AG04449 (cell line): ENCODE measurements at regions not wholly inside any gene's neighbourhood (a gene's known extent, or its start where the extent isn't known, plus 50 kb on each side); places are given as distances from the start of the nearest gene placed in this dataset.

Experiments
- CTCF ChIA-PET: fragments of 350-600 bp; formaldehyde crosslinking; extraction: SDS; loops from one replicate; lab custom pipeline; 2021; ENCODE audit warnings: antibody characterized with exemption; lab: Yijun Ruan, JAX
- POLR2A ChIA-PET: fragments of 400-600, 350-600 bp; formaldehyde crosslinking; extraction: SDS; loops from one replicate; lab custom pipeline; 2020; ENCODE audit warnings: antibody characterized with exemption, inconsistent platforms; lab: Yijun Ruan, JAX
- DNase-seq: peaks from one replicate; pipeline ENCODE4 v3.0.0-alpha.2; 2010; ENCODE audit warnings: low read depth, low spot score
- H3K4me3 ChIP-seq: 2 replicates; pipeline ENCODE4 v1.5.1; 2011; ENCODE audit warnings: low read depth, mild to moderate bottlenecking, control low read depth, low read length
- TF ChIP-seq, protein P1 (sequence below): IDR thresholded peaks from one replicate; pipeline ENCODE4 v1.5.1; 2011; ENCODE audit warnings: mild to moderate bottlenecking, moderate library complexity, low read length, control low read depth, inconsistent platforms; ENCODE audit not compliant: insufficient read depth; ENCODE audit errors: missing control alignments

DNA sequence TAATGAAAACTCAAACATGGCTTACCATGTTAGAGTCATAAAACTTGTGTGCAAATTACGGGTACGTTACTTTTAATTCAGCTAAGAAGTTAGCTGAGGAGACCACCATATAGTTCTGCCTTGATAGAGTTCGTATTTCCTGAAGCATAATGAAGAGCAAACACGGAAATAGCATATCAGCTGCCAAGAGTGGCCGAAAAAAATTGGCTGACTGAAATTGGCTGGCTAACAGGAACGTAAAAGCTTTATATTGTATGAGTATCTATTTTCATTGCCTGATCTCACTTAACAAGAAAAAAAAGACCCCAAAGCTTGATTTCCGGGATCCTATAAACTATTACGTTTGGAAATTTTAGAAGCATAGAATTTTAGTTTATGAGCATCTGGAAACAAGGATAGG, 1222.9 kb downstream of the ZPLD1 start:
- CTCF ChIA-PET, result no interaction called here
- POLR2A ChIA-PET, result no interaction called here
- TF ChIP-seq, protein P1, sequence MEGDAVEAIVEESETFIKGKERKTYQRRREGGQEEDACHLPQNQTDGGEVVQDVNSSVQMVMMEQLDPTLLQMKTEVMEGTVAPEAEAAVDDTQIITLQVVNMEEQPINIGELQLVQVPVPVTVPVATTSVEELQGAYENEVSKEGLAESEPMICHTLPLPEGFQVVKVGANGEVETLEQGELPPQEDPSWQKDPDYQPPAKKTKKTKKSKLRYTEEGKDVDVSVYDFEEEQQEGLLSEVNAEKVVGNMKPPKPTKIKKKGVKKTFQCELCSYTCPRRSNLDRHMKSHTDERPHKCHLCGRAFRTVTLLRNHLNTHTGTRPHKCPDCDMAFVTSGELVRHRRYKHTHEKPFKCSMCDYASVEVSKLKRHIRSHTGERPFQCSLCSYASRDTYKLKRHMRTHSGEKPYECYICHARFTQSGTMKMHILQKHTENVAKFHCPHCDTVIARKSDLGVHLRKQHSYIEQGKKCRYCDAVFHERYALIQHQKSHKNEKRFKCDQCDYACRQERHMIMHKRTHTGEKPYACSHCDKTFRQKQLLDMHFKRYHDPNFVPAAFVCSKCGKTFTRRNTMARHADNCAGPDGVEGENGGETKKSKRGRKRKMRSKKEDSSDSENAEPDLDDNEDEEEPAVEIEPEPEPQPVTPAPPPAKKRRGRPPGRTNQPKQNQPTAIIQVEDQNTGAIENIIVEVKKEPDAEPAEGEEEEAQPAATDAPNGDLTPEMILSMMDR, result no peak
- no peak for DNase-seq
- H3K4me3 ChIP-seq, result no peak overlapping the region

DNA sequence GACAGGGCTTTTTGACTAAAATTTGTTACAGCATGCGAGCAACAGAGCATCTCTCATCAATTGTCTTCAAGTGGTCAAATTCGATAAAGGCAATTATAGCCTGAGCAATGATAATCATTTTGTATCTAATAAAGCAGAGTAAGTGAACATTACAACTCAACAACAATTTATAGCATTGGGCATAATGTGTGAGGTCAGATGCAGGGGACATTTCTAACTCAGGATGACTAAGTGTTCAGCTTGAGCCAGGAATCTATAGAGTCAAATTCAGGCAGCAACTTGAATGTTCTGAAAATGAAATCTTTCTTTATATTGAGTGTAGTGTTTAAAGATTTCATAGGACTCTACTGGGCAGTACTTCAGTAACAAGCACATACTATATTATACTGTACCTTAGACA, 1226.0 kb downstream of the ZPLD1 start:
- no peak for DNase-seq
- H3K4me3 ChIP-seq, result no peak overlapping the region
- CTCF ChIA-PET, result no interaction called here
- POLR2A ChIA-PET, result no interaction called here
- TF ChIP-seq, protein P1, result no peak

DNA sequence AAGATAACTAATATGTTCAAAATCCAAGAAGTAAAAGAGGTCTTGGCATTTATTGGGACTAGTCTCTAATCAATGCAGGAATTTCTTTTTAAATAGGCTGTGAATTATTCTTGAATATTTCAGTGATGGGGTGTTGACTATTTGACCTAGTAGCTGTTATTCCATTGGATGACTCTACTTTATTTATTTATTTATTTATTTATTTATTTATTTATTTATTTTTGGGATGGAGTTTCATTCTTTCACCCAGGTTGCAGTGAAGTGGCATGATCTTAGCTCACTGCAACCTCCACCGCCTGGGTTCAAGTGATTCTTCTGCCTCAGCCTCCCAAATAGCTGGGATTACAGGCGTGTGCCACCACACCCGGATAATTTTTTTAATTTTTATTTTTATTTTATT, 1227.8 kb downstream of the ZPLD1 start:
- POLR2A ChIA-PET, result no interaction called here
- TF ChIP-seq, protein P1, result no peak
- no peak overlapping the region for H3K4me3 ChIP-seq
- DNase-seq, result no peak
- CTCF ChIA-PET, result no interaction called here

DNA sequence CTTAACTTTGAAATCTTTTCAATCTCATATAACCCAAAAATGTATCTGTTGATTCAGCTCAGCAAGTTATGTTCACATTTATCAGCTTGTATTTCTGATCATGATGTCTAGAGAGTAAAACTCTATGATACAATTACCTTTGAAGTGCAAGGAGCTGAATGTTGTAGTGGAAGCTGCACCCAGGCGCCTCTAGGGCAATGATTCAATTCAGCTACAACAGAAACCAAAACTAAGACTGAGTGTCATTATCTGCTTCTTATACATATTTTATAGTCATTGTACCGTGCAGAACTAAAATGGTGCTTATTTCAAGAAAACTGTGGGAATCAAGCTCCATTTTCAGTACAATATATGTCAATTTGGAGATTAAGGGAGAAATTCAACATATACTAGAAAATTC, 1237.5 kb downstream of the ZPLD1 start:
- TF ChIP-seq, protein P1, result no peak
- CTCF ChIA-PET, result no interaction called here
- no peak for DNase-seq
- POLR2A ChIA-PET, result no interaction called here
- H3K4me3 ChIP-seq, result no peak overlapping the region

DNA sequence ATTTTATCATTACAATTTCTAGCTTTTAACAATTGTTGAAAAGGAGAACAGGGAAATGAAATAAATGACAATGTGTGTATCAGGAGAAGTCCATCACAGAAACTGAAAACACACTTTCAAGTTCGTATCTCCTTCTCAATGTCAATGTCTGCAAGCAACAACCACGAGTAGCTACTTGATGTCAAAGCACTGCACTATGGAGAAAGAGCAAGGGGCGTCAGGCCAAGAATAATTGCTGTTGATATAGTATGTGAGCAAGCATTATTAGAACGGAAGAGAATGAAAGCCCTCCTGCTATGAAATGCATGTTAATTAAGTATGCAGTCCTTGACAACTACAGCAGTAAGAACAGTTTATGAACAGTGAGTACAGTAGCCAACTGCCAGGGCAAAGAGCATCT, 1250.1 kb downstream of the ZPLD1 start:
- no peak overlapping the region for H3K4me3 ChIP-seq
- CTCF ChIA-PET, result no interaction called here
- POLR2A ChIA-PET, result no interaction called here
- DNase-seq, result no peak
- TF ChIP-seq, protein P1, result no peak

DNA sequence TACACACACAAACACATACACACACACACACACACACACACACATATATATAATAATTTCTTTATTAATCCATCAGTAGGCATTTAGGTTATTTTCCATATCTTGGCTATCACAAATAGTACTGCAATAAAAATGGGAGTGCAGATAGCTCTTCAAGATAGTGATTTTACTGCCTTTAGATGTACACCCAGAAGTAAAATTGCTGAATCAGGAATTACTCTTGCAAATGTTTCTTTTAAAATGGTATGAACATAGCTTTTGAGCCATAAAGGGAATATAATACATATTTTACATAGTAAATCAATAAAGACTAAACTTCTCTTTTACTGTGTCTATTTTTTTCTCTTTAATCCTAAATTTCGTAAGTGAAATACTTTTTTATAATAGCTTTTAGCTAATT, 1251.1 kb downstream of the ZPLD1 start:
- H3K4me3 ChIP-seq, result no peak overlapping the region
- TF ChIP-seq, protein P1, result no peak
- POLR2A ChIA-PET, result no interaction called here
- no peak for DNase-seq
- CTCF ChIA-PET, result no interaction called here
